HG02759 (cell line): ENCODE measurements at regions not wholly inside any gene's neighbourhood (a gene's known extent, or its start where the extent isn't known, plus 50 kb on each side); places are given as distances from the start of the nearest gene placed in this dataset.
"Not testable (repeated sequence)": the region's sequence is repeated elsewhere in the genome, so short reads cannot be mapped to it uniquely, and the experiment has no call there.

Experiments used
- ATAC-seq: cut with Tn5 transposase; IDR thresholded peaks from one replicate; pipeline ENCODE4 v1.9.1; 2021; ENCODE audit warnings: mild to moderate bottlenecking, moderate library complexity; ENCODE audit not compliant: unreplicated experiment

- no peak for ATAC-seq
Observed at GRCh38 chr2:136334967-136335366, 217.0 kb upstream of the CXCR4 start.

GRCh38 chr2:136332436-136333095, 214.6 kb upstream of the CXCR4 start:
- ATAC-seq = no peak

- ATAC-seq = no peak
Observed at GRCh38 chr2:136331226-136331625, 213.3 kb upstream of the CXCR4 start.

- no peak for ATAC-seq
Observed at GRCh38 chr2:136328207-136328795, 210.4 kb upstream of the CXCR4 start.

- ATAC-seq = peak; percentile 69
Observed at GRCh38 chr2:136327162-136327852, 209.4 kb upstream of the CXCR4 start.

- ATAC-seq = no peak
Observed at GRCh38 chr2:136325844-136326331, 207.9 kb upstream of the CXCR4 start.

- ATAC-seq = no peak
Observed at GRCh38 chr2:136324966-136325365, 207.0 kb upstream of the CXCR4 start.

GRCh38 chr2:136323935-136324334, 206.0 kb upstream of the CXCR4 start:
- ATAC-seq = no peak

GRCh38 chr2:136323195-136323594, 205.2 kb upstream of the CXCR4 start:
- no peak for ATAC-seq

- no peak for ATAC-seq
Observed at GRCh38 chr2:136322428-136322827, 204.5 kb upstream of the CXCR4 start.

- peak; percentile 8 for ATAC-seq
Observed at GRCh38 chr2:136319651-136320050, 201.7 kb upstream of the CXCR4 start.

GRCh38 chr2:136319237-136319636, 201.3 kb upstream of the CXCR4 start:
- ATAC-seq = no peak

GRCh38 chr2:136314240-136314639, 196.3 kb upstream of the CXCR4 start:
- no peak for ATAC-seq

GRCh38 chr2:136312568-136312967, 194.6 kb upstream of the CXCR4 start:
- ATAC-seq = not testable (repeated sequence)

GRCh38 chr2:136310797-136311603, 193.1 kb upstream of the CXCR4 start:
- no peak for ATAC-seq

GRCh38 chr2:136310005-136310495, 192.1 kb upstream of the CXCR4 start:
- no peak for ATAC-seq

GRCh38 chr2:136308611-136309010, 190.7 kb upstream of the CXCR4 start:
- no peak for ATAC-seq

GRCh38 chr2:136306836-136307235, 188.9 kb upstream of the CXCR4 start:
- no peak for ATAC-seq

GRCh38 chr2:136305517-136306192, 187.7 kb upstream of the CXCR4 start:
- peak; percentile 92 for ATAC-seq

- no peak for ATAC-seq
Observed at GRCh38 chr2:136301006-136301405, 183.1 kb upstream of the CXCR4 start.
